GM12801 (cell line): ENCODE measurements at regions not wholly inside any gene's neighbourhood (a gene's known extent, or its start where the extent isn't known, plus 50 kb on each side); places are given as distances from the start of the nearest gene placed in this dataset.

Experiments
- TF ChIP-seq, protein P1 (sequence below): IDR thresholded peaks from one replicate; pipeline ENCODE4 v1.5.1; 2011; ENCODE audit warnings: control low read depth; ENCODE audit not compliant: insufficient read length; ENCODE audit errors: extremely low read depth

DNA sequence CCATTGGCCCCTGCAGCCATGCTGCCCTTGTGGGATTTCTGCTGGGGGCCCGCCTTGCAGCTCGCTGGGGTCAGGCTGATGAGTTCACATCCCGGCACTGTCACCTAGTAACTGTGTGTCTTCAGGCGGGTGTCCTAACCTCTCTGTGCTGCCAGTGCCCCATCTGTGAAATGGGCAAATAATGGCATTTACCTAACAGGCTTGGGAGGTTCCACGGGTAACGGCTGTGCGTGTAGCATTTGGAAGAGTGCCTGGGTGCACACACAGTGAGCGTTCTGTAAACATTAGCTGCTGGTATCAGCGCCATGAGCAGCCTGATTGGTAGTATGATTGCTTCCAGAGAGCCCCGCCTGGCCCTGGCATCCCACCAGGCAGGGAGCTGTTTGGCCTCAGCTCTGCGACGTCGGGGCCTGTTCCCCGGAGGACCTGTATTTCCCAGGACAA, 167.3 kb upstream of the GSE1 start:
- TF ChIP-seq, protein P1, sequence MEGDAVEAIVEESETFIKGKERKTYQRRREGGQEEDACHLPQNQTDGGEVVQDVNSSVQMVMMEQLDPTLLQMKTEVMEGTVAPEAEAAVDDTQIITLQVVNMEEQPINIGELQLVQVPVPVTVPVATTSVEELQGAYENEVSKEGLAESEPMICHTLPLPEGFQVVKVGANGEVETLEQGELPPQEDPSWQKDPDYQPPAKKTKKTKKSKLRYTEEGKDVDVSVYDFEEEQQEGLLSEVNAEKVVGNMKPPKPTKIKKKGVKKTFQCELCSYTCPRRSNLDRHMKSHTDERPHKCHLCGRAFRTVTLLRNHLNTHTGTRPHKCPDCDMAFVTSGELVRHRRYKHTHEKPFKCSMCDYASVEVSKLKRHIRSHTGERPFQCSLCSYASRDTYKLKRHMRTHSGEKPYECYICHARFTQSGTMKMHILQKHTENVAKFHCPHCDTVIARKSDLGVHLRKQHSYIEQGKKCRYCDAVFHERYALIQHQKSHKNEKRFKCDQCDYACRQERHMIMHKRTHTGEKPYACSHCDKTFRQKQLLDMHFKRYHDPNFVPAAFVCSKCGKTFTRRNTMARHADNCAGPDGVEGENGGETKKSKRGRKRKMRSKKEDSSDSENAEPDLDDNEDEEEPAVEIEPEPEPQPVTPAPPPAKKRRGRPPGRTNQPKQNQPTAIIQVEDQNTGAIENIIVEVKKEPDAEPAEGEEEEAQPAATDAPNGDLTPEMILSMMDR = no peak

DNA sequence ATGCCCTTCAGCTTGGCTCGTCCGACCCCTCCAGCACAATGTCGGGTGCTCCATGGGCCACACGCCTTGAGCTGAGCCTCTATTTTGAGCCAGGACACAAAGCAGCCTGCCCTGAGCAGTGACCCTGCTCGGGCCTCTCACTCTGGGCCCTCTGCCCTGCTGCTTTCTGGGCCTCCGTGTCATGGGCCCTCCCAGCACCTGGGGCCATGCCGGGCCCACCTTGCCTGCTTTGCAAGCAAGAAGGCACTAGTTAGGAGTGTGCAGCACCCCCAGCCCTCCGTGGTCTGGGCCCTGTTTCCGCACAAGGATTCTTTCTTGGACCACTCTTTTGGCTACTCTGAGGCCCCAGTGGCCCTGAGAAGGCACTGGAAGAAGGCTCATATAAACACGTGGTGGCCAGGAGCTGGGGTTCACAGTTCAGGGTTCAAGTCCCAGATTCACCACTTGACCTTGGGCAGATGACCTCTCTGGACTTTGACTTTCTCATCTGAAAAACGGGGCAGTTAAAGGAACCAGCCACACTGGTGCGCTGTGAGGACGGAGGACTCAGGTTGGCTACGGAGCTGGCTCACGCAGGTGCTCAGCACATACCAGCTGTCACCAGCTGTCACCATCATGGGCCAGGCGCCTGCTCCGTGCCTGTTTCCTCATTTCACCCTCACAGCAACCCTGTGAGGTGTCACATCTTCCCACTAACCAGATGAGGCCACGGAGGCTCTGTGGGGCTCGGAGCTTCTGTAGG, 166.0 kb upstream of the GSE1 start:
- TF ChIP-seq, protein P1 = no peak

DNA sequence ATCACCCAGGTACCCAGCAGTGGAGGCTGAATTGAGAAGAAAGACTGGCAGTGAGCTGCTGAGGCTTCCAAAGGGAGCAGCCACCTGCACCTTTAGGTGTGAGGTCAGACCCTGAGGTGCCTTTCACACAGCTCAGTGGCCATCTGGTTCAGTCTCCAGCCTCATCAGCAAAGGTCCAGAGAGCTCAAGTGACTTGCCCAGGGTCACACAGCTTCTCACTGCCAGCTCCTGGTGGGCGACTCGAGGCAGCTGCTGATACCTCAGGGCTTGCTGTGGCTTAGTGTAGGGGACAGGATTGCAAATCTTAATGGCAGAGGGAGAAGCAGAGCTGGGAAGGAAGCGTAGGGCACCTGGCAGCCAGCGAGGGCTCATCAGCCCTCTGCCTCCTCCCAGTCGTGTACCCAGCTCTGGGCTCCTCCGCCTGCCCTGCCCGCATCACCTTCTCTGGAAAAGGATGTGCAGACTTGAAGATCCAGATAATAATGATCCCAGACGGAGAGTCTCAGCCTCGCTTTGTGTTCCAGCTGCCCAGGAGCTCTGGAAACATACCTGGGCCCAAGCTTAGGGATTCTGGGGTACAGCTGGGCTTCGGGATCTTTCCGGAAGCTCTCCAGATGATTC, 165.3 kb upstream of the GSE1 start:
- TF ChIP-seq, protein P1 = no peak

DNA sequence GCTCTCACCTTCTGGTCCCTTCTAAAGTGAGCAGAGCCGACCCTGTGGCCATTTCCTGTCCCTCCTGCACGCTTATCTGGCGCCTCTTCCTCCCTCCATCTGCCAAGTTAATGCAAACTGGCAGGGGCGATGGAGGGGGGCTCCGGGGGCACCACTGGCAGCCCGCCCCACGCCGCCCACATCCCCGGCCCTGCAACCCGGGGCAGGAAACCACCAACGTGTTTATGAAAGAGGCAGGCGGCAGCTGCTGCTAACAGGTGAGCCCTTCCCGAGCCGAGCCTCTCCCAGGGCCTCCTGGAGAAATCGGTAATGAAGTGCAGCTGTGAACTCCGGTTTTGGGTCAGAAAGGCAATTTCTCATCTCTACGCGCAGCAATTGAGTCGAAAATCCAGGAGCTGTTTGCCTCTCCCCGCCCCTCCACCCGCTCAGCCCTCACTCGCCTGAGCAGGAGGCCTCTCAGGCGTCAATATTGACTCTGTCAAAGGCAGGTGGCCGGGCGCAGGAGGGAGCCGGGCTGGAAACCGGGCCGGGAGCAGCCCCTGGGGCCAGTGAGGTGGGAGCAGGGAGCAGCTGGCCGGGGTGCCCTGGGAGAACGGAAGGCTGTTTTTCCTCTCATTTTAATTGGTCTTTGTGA, 164.4 kb upstream of the GSE1 start:
- TF ChIP-seq, protein P1 = no peak

DNA sequence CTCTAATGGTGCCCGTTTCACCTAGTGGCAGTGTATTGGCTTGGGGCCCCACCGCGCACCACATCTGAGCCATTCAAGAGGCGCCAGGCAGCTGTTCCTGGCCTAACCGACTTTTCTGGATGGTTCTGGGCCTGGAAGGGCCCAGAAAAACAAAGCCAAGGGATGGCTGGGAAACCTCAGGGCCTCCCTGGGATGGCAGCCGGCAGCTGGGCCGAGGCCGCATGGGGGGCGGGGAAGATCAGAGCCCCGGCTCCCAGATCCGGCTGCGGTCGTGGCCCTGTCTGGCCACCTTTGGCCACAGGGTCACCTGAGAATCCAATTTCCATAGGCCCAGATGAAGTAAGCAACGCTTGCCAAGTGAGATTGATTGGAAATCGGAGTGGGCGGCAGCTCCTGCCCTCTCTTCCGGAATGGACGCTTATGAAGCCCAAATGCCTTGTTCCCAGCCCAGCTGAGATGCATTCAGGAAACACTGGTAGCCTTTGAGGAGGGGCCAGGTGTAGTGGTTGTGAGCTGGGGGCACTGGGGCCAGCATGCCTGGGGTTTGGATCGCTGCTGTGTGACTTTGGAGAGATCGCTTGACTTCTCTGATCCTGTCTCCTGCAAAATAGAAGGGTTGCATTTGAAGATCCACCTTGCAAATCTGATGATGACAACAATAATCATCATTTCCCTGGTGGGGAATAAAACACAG, 163.8 kb upstream of the GSE1 start:
- TF ChIP-seq, protein P1 = no peak

- TF ChIP-seq, protein P1 = no peak
Measured at GRCh38 chr16:85449885-85450245, 163.3 kb upstream of the GSE1 start.
